H9 (cell line): ENCODE measurements at regions not wholly inside any gene's neighbourhood (a gene's known extent, or its start where the extent isn't known, plus 50 kb on each side); places are given as distances from the start of the nearest gene placed in this dataset.

Source experiments
- DNase-seq: peaks from one replicate; pipeline ENCODE4 v3.0.0-alpha.2; 2017
- H2AFZ ChIP-seq: one replicate; pipeline ENCODE4 v1.6.1; 2013; ENCODE audit warnings: mild to moderate bottlenecking, low read length, control low read depth, moderate library complexity
- H2AK5ac ChIP-seq: 2 replicates; pipeline ENCODE4 v1.6.1; 2013; ENCODE audit warnings: low read length, control low read depth, mixed read lengths; ENCODE audit not compliant: insufficient read length
- H2BK120ac ChIP-seq: one replicate; pipeline ENCODE4 v1.6.1; 2013; ENCODE audit warnings: low read depth, mild to moderate bottlenecking, low read length, control low read depth, inconsistent platforms; ENCODE audit not compliant: poor library complexity, severe bottlenecking
- H2BK12ac ChIP-seq: 2 replicates; pipeline ENCODE4 v1.6.1; 2013; ENCODE audit warnings: low read length, control low read depth, mixed read lengths, low read depth; ENCODE audit not compliant: insufficient read length
- H2BK15ac ChIP-seq: 2 replicates; pipeline ENCODE4 v1.6.1; 2013; ENCODE audit warnings: low read depth, low read length, control low read depth
- H2BK20ac ChIP-seq: one replicate; pipeline ENCODE4 v1.6.1; 2013; ENCODE audit warnings: low read depth, mild to moderate bottlenecking, low read length, control low read depth, inconsistent platforms; ENCODE audit not compliant: poor library complexity, severe bottlenecking
- H2BK5ac ChIP-seq: 2 replicates; pipeline ENCODE4 v1.6.1; 2013; ENCODE audit warnings: low read length, control low read depth, mixed read lengths; ENCODE audit not compliant: insufficient read length
- H3K14ac ChIP-seq: 2 replicates; pipeline ENCODE4 v1.6.1; 2013; ENCODE audit warnings: low read length, control low read depth; ENCODE audit not compliant: insufficient read depth
- H3K18ac ChIP-seq: 2 replicates; pipeline ENCODE4 v1.6.1; 2013; ENCODE audit warnings: low read depth, mild to moderate bottlenecking, mixed read lengths, low read length, control low read depth; ENCODE audit not compliant: insufficient read length
- H3K23ac ChIP-seq: 2 replicates; pipeline ENCODE4 v1.6.1; 2013; ENCODE audit warnings: low read length, control low read depth, mixed read lengths, low read depth; ENCODE audit not compliant: insufficient read length
- H3K23me2 ChIP-seq: 2 replicates; pipeline ENCODE4 v1.6.1; 2013; ENCODE audit warnings: low read depth, mild to moderate bottlenecking, mixed read lengths, low read length, control low read depth; ENCODE audit not compliant: insufficient read length, poor library complexity, severe bottlenecking
- H3K27ac ChIP-seq: 2 replicates; pipeline ENCODE4 v1.5.1; 2013; ENCODE audit warnings: low read length, control low read depth, mixed read lengths, low read depth; ENCODE audit not compliant: insufficient read length
- H3K27me3 ChIP-seq: 2 replicates; pipeline ENCODE4 v1.6.1; 2013; ENCODE audit warnings: low read length, control low read depth, inconsistent platforms; ENCODE audit not compliant: insufficient read depth
- H3K4ac ChIP-seq: 2 replicates; pipeline ENCODE4 v1.6.1; 2013; ENCODE audit warnings: low read depth, mild to moderate bottlenecking, control low read depth, inconsistent platforms, low read length, moderate library complexity
- H3K4me1 ChIP-seq: 2 replicates; pipeline ENCODE4 v1.6.1; 2013; ENCODE audit warnings: low read length, control low read depth, inconsistent platforms; ENCODE audit not compliant: insufficient read depth
- H3K4me2 ChIP-seq: 2 replicates; pipeline ENCODE4 v1.6.1; 2013; ENCODE audit warnings: low read length, control low read depth, mixed read lengths; ENCODE audit not compliant: insufficient read length, insufficient read depth
- H3K56ac ChIP-seq: 2 replicates; pipeline ENCODE4 v1.6.1; 2013; ENCODE audit warnings: low read depth, mild to moderate bottlenecking, mixed read lengths, low read length, control low read depth; ENCODE audit not compliant: insufficient read length
- H3K79me1 ChIP-seq: 2 replicates; pipeline ENCODE4 v1.6.1; 2013; ENCODE audit warnings: low read depth, mild to moderate bottlenecking, moderate library complexity, low read length, control low read depth, inconsistent platforms; ENCODE audit not compliant: insufficient read depth, poor library complexity, severe bottlenecking
- H3K79me2 ChIP-seq: 2 replicates; pipeline ENCODE4 v1.6.1; 2013; ENCODE audit warnings: low read length, control low read depth, inconsistent platforms; ENCODE audit not compliant: insufficient read depth
- H3K9ac ChIP-seq: 2 replicates; pipeline ENCODE4 v1.6.1; 2013; ENCODE audit warnings: low read length, control low read depth, mixed read lengths; ENCODE audit not compliant: insufficient read length; ENCODE audit errors: extremely low read depth
- H3K9me3 ChIP-seq: one replicate; pipeline ENCODE4 v1.6.1; 2013; ENCODE audit warnings: low read depth, low read length, inconsistent platforms; ENCODE audit not compliant: control insufficient read depth
- H3T11ph ChIP-seq: one replicate; pipeline ENCODE4 v1.6.1; 2013; ENCODE audit warnings: mild to moderate bottlenecking, low read length, control low read depth, inconsistent platforms
- H4K20me1 ChIP-seq: one replicate; pipeline ENCODE4 v1.6.1; 2013; ENCODE audit not compliant: control insufficient read depth, insufficient read length, insufficient read depth
- H4K5ac ChIP-seq: 2 replicates; pipeline ENCODE4 v1.6.1; 2013; ENCODE audit warnings: low read depth, mild to moderate bottlenecking, mixed read lengths, low read length, control low read depth; ENCODE audit not compliant: insufficient read length
- H4K8ac ChIP-seq: replicated peaks from 2 replicates; pipeline ENCODE4 v1.6.1; 2013; ENCODE audit warnings: low read length, control low read depth, mixed read lengths, low read depth; ENCODE audit not compliant: insufficient read length
- H4K91ac ChIP-seq: 2 replicates; pipeline ENCODE4 v1.6.1; 2013; ENCODE audit warnings: low read depth, mild to moderate bottlenecking, moderate library complexity, mixed read lengths, low read length, control low read depth; ENCODE audit not compliant: insufficient read length
- H3K27ac Mint-ChIP-seq, 3 experiments: 2 replicates in 2 of 3; 3 replicates in 1 of 3; pipeline ENCODE4 v1.8.0; 2020 to 2021; ENCODE audit warnings: mixed read lengths in 3 of 3, mild to moderate bottlenecking in 1 of 3, moderate library complexity in 1 of 3
- H3K27me3 Mint-ChIP-seq: 2 replicates; pipeline ENCODE4 v1.8.0; 2021; ENCODE audit warnings: low read depth, mild to moderate bottlenecking, moderate library complexity, mixed read lengths
- H3K36me3 Mint-ChIP-seq, 3 experiments: 2 replicates in 2 of 3; 3 replicates in 1 of 3; pipeline ENCODE4 v1.8.0; 2020 to 2021; ENCODE audit warnings: low read depth in 3 of 3, mixed read lengths in 3 of 3; ENCODE audit not compliant: insufficient read depth in 1 of 3
- H3K4me1 Mint-ChIP-seq, 2 experiments: 2 replicates each; pipeline ENCODE4 v1.8.0; 2020; ENCODE audit warnings: mixed read lengths in 2 of 2
- H3K4me3 Mint-ChIP-seq, 2 experiments: 2 replicates in 1 of 2; 3 replicates in 1 of 2; pipeline ENCODE4 v1.8.0; 2020 to 2021; ENCODE audit warnings: mild to moderate bottlenecking in 2 of 2, mixed read lengths in 2 of 2, moderate library complexity in 1 of 2
- H3K9me3 Mint-ChIP-seq, 2 experiments: 2 replicates in 1 of 2; 3 replicates in 1 of 2; pipeline ENCODE4 v1.8.0; 2020; ENCODE audit warnings: mild to moderate bottlenecking in 2 of 2, mixed read lengths in 2 of 2, moderate library complexity in 1 of 2
- WGBS: extraction: QIAGEN DNeasy Blood & Tissue Kit; methylation state at CpG from one replicate; pipeline ENCODE4 v1.1.7; 2013; ENCODE audit warnings: missing lambda C conversion rate, low lambda C conversion rate, mixed read lengths; ENCODE audit not compliant: insufficient read length; ENCODE audit errors: extremely low coverage; 5-methylcytosine and 5-hydroxymethylcytosine counted together
- TF ChIP-seq, protein P1 (sequence below): fragments of 200-600 bp; sonication (generic); conservative IDR thresholded peaks from 3 replicates; pipeline ENCODE4 v1.8.0; 2021; ENCODE audit warnings: antibody characterized with exemption, mild to moderate bottlenecking

DNA sequence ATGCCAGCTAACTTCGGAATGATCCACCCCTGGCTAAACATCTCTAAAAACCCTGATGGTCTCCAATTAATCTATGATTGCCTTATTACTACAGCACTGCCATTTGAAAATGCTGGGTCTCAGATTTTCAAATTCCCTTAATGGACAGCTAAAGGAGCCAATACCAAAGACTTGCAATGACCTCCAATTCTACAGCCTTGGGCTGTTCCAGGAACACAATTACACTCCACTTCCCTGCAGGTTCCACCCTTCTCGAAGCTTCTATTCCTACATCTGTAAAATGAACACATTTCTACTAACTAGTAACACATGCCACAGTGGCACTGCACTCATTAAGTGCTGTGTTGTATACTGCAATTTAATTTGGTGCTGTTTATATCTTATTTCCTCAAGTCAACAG, 85.7 kb upstream of the AK4 start:
- Mint-ChIP-seq H3K27me3 (no peaks in the 10 kb centered on the region), H3K4me1 (peaks cover 20 to 21% of the 10 kb centered on the region in 2 experiments), H3K27ac (no peak overlapping the region; a peak in 1 of 7 replicates), H3K36me3 (peaks cover 12 to 26% (median 16%) of the 10 kb centered on the region in 3 experiments; a peak in 6 of 7 replicates), H3K9me3 (no peaks in the 10 kb centered on the region), H3K4me3 (no peak overlapping the region)
- no peak for DNase-seq
- Histone ChIP-seq H3K79me2 (peaks cover 12% of the 10 kb centered on the region; the same call in 1 of the 2 replicates), H3K9ac (no peak overlapping the region), H3K56ac (no peak overlapping the region), H3K27ac (no peak overlapping the region), H4K8ac (no peak overlapping the region), H2BK5ac (no peak overlapping the region), H3K18ac (no peak overlapping the region), H4K91ac (no peak overlapping the region), H3K23ac (no peak overlapping the region), H3K79me1 (no peaks in the 10 kb centered on the region), H2BK15ac (no peak overlapping the region), H2AFZ (no peak overlapping the region), H4K20me1 (peaks cover 2% of the 10 kb centered on the region), H3K4me1 (peaks cover 2% of the 10 kb centered on the region; the same call in 1 of the 2 replicates), H3K27me3 (no peaks in the 10 kb centered on the region), H3K4me2 (no peak overlapping the region), H2BK12ac (no peak overlapping the region), H3T11ph (no peak overlapping the region), H2BK120ac (no peak overlapping the region), H2AK5ac (no peak overlapping the region), H2BK20ac (no peak overlapping the region), H3K14ac (no peak overlapping the region), H3K23me2 (peaks cover 8% of the 10 kb centered on the region), H3K9me3 (no peaks in the 10 kb centered on the region), H4K5ac (no peak overlapping the region), H3K4ac (no peak overlapping the region)
- TF ChIP-seq, protein P1, sequence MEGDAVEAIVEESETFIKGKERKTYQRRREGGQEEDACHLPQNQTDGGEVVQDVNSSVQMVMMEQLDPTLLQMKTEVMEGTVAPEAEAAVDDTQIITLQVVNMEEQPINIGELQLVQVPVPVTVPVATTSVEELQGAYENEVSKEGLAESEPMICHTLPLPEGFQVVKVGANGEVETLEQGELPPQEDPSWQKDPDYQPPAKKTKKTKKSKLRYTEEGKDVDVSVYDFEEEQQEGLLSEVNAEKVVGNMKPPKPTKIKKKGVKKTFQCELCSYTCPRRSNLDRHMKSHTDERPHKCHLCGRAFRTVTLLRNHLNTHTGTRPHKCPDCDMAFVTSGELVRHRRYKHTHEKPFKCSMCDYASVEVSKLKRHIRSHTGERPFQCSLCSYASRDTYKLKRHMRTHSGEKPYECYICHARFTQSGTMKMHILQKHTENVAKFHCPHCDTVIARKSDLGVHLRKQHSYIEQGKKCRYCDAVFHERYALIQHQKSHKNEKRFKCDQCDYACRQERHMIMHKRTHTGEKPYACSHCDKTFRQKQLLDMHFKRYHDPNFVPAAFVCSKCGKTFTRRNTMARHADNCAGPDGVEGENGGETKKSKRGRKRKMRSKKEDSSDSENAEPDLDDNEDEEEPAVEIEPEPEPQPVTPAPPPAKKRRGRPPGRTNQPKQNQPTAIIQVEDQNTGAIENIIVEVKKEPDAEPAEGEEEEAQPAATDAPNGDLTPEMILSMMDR: no peak
- no CpG with 5 or more reads among the region's 2 CpGs for WGBS
